DND-41 (cell line): ENCODE measurements at regions not wholly inside any gene's neighbourhood (a gene's known extent, or its start where the extent isn't known, plus 50 kb on each side); places are given as distances from the start of the nearest gene placed in this dataset.

Experiments used
- ATAC-seq: fragments of 200-7000 bp; cut with Tn5 transposase; 3 replicates; pipeline ENCODE4 v1.9.1; 2021; ENCODE audit warnings: low read depth; ENCODE audit not compliant: insufficient read depth
- DNase-seq: peaks from one replicate; pipeline ENCODE4 v3.0.0-alpha.2; 2020
- H2AFZ ChIP-seq: 2 replicates; pipeline ENCODE4 v1.6.0; 2012; ENCODE audit warnings: low read depth, low read length
- H3K27ac ChIP-seq: 2 replicates; pipeline ENCODE4 v1.5.1; 2012; ENCODE audit warnings: low read length, inconsistent platforms
- H3K27me3 ChIP-seq: fragments of 200-600 bp; sonication (generic); 2 replicates; pipeline ENCODE4 v1.6.0; 2012; ENCODE audit warnings: low read length, mild to moderate bottlenecking, inconsistent platforms; ENCODE audit not compliant: insufficient read depth, poor library complexity
- H3K36me3 ChIP-seq: 2 replicates; pipeline ENCODE4 v1.5.1; 2012; ENCODE audit warnings: low read length, inconsistent platforms; ENCODE audit not compliant: insufficient read depth
- H3K4me1 ChIP-seq: 2 replicates; pipeline ENCODE4 v1.5.1; 2012; ENCODE audit warnings: mild to moderate bottlenecking, low read length; ENCODE audit not compliant: insufficient read depth
- H3K4me2 ChIP-seq: 2 replicates; pipeline ENCODE4 v1.6.0; 2012; ENCODE audit warnings: mild to moderate bottlenecking, moderate library complexity, low read length, inconsistent platforms; ENCODE audit not compliant: insufficient read depth
- H3K4me3 ChIP-seq, 2 experiments: fragments of 200-600 bp in 1 of 2; shearing (Covaris generic) in 1 of 2; 2 replicates each; pipeline ENCODE4 v1.5.1; 2012 to 2016; ENCODE audit warnings: inconsistent platforms in 2 of 2, low read length in 2 of 2, mild to moderate bottlenecking in 2 of 2, low read depth in 1 of 2, moderate library complexity in 1 of 2
- H3K79me2 ChIP-seq: 2 replicates; pipeline ENCODE4 v1.6.0; 2012; ENCODE audit warnings: low read length, inconsistent platforms; ENCODE audit not compliant: insufficient read depth
- H3K9ac ChIP-seq: 2 replicates; pipeline ENCODE4 v1.6.0; 2012; ENCODE audit warnings: low read depth, mild to moderate bottlenecking, inconsistent platforms, low read length, moderate library complexity
- H3K9me3 ChIP-seq: 2 replicates; pipeline ENCODE4 v1.5.1; 2012; ENCODE audit warnings: low read length, moderate library complexity, mild to moderate bottlenecking, inconsistent platforms; ENCODE audit not compliant: insufficient read depth, severe bottlenecking
- H4K20me1 ChIP-seq: 2 replicates; pipeline ENCODE4 v1.6.0; 2012; ENCODE audit warnings: low read length; ENCODE audit not compliant: insufficient read depth
- CTCF ChIP-seq: IDR thresholded peaks from 2 replicates; pipeline ENCODE4 v1.5.1; 2012; ENCODE audit warnings: borderline replicate concordance, low read length, moderate library complexity, mild to moderate bottlenecking; ENCODE audit not compliant: poor library complexity, severe bottlenecking; ENCODE audit errors: extremely low read depth
- EZH2 ChIP-seq: IDR thresholded peaks from 3 replicates; pipeline ENCODE4 v1.6.1; 2012; ENCODE audit warnings: borderline replicate concordance, low read depth, mild to moderate bottlenecking, moderate library complexity, low read length, inconsistent platforms; ENCODE audit not compliant: severe bottlenecking

- ATAC-seq (no peak), DNase-seq (no peak)
- Histone ChIP-seq H3K4me2 (no peak overlapping the region), H4K20me1 (no peaks in the 10 kb centered on the region), H3K79me2 (no peaks in the 10 kb centered on the region), H3K36me3 (no peaks in the 10 kb centered on the region), H3K9ac (no peak overlapping the region), H3K4me3 (no peak overlapping the region), H3K27me3 (no peaks in the 10 kb centered on the region), H3K27ac (no peak overlapping the region), H3K4me1 (no peaks in the 10 kb centered on the region), H2AFZ (no peak overlapping the region), H3K9me3 (no peaks in the 10 kb centered on the region)
- no peak for TF ChIP-seq CTCF
- TF ChIP-seq EZH2 = no peak
Measured at GRCh38 chr5:91976451-91976850, 593.3 kb upstream of the ARRDC3 start.

GRCh38 chr5:91963166-91963565 lies 580.0 kb upstream of the ARRDC3 start:
- TF ChIP-seq EZH2 (no peak), CTCF (no peak)
- Histone ChIP-seq H3K4me1 (no peaks in the 10 kb centered on the region), H3K4me2 (no peak overlapping the region), H2AFZ (no peak overlapping the region), H4K20me1 (no peaks in the 10 kb centered on the region), H3K27me3 (no peaks in the 10 kb centered on the region), H3K9ac (no peak overlapping the region), H3K27ac (no peak overlapping the region), H3K9me3 (no peaks in the 10 kb centered on the region), H3K4me3 (no peak overlapping the region), H3K36me3 (no peaks in the 10 kb centered on the region), H3K79me2 (no peaks in the 10 kb centered on the region)
- no peak for DNase-seq
- no peak for ATAC-seq

- Histone ChIP-seq H3K36me3 (no peaks in the 10 kb centered on the region), H3K27me3 (no peaks in the 10 kb centered on the region), H3K4me3 (no peak overlapping the region), H3K4me2 (no peak overlapping the region), H3K9me3 (no peaks in the 10 kb centered on the region), H3K27ac (no peak overlapping the region), H4K20me1 (no peaks in the 10 kb centered on the region), H3K9ac (no peak overlapping the region), H3K4me1 (no peaks in the 10 kb centered on the region), H2AFZ (no peak overlapping the region), H3K79me2 (no peaks in the 10 kb centered on the region)
- no peak for ATAC-seq
- no peak for TF ChIP-seq EZH2
- TF ChIP-seq CTCF = no peak
- no peak for DNase-seq
Measured at GRCh38 chr5:91957666-91958065, 574.5 kb upstream of the ARRDC3 start.

GRCh38 chr5:91956738-91957137 lies 573.6 kb upstream of the ARRDC3 start:
- Histone ChIP-seq H3K9ac (no peak overlapping the region), H3K79me2 (no peaks in the 10 kb centered on the region), H3K27me3 (no peaks in the 10 kb centered on the region), H3K4me2 (no peak overlapping the region), H3K4me1 (no peaks in the 10 kb centered on the region), H3K36me3 (no peaks in the 10 kb centered on the region), H4K20me1 (no peaks in the 10 kb centered on the region), H3K27ac (no peak overlapping the region), H2AFZ (no peak overlapping the region), H3K4me3 (no peak overlapping the region), H3K9me3 (no peaks in the 10 kb centered on the region)
- DNase-seq (no peak), ATAC-seq (no peak)
- no peak for TF ChIP-seq CTCF
- TF ChIP-seq EZH2 = no peak
